Motor neuron (in vitro differentiated cells): ENCODE measurements at regions not wholly inside any gene's neighbourhood (a gene's known extent, or its start where the extent isn't known, plus 50 kb on each side); places are given as distances from the start of the nearest gene placed in this dataset.

Experiments used
- ATAC-seq, 8 experiments: fragments of 200-7000 bp; cut with Tn5 transposase; replicated peaks in 6 of 8; 2 replicates each; pipeline ENCODE4 v1.8.0; 2021; ENCODE audit warnings: mild to moderate bottlenecking in 8 of 8, moderate library complexity in 8 of 8
- H3K27ac ChIP-seq, 2 donors: fragments of 250-450 bp; sonication (Bioruptor Pico); 2 replicates each; pipeline ENCODE4 v1.9.0; 2021; ENCODE audit warnings: antibody characterized with exemption in 2 of 2, mild to moderate bottlenecking in 2 of 2, moderate library complexity in 1 of 2
- H3K4me1 ChIP-seq, 2 donors: fragments of 250-450 bp; sonication (Bioruptor Pico); replicated peaks in 1 of 2; 2 replicates each; pipeline ENCODE4 v1.6.1; 2021; ENCODE audit warnings: antibody characterized with exemption in 2 of 2, mild to moderate bottlenecking in 2 of 2, moderate library complexity in 1 of 2
- H3K4me3 ChIP-seq, 5 donors: fragments of 250-450 bp; sonication (Bioruptor Pico); 2 replicates each; pipeline ENCODE4 v1.9.0; 2021; ENCODE audit warnings: antibody characterized with exemption in 5 of 5, mild to moderate bottlenecking in 5 of 5, moderate library complexity in 4 of 5
- WGBS, 10 experiments: fragments of 450-650 bp; shearing (Covaris generic); methylation state at CpG; one replicate each; pipeline ENCODE4 v1.0.0; 2022; 5-methylcytosine and 5-hydroxymethylcytosine counted together
- in situ Hi-C, 9 experiments: fragments of 400-800 bp; cut with MboI; loops; one replicate each; pipeline ENCODE4 v1.15.0; 2021; ENCODE audit warnings: low sequenced_read_pairs in 9 of 9, low pct_unique_long_range_greater_than_20kb in 2 of 9; ENCODE audit not compliant: unreplicated experiment in 9 of 9

DNA sequence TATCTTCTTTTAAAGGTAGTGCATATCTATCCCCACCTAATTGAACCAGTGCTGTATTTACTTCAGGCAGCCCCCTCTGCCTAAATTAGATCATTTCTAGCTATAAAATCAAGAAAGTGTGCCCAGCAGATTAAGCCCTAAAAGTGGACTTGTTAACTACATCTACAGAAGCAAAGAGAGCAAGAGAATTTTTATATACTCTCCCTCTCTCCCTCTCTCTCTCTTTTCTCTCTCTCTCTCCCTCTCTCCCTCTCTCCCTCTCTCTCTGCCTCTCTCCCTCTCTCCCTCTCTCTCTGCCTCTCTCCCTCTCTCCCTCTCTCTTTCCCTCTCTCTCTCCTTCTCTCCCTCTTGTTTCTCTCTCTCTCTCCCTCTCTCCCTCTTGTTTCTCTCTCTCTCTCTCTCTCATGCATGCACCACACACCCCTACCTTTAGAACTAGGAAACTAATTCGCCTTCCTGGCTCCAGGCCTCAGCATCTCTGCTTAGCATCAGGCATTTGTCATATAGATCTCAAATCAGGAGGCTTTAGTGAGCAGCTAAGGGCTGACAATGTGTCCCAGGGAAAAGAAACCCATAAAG is 71.4 kb downstream of the FOXA2 start:
- no peak for ATAC-seq

DNA sequence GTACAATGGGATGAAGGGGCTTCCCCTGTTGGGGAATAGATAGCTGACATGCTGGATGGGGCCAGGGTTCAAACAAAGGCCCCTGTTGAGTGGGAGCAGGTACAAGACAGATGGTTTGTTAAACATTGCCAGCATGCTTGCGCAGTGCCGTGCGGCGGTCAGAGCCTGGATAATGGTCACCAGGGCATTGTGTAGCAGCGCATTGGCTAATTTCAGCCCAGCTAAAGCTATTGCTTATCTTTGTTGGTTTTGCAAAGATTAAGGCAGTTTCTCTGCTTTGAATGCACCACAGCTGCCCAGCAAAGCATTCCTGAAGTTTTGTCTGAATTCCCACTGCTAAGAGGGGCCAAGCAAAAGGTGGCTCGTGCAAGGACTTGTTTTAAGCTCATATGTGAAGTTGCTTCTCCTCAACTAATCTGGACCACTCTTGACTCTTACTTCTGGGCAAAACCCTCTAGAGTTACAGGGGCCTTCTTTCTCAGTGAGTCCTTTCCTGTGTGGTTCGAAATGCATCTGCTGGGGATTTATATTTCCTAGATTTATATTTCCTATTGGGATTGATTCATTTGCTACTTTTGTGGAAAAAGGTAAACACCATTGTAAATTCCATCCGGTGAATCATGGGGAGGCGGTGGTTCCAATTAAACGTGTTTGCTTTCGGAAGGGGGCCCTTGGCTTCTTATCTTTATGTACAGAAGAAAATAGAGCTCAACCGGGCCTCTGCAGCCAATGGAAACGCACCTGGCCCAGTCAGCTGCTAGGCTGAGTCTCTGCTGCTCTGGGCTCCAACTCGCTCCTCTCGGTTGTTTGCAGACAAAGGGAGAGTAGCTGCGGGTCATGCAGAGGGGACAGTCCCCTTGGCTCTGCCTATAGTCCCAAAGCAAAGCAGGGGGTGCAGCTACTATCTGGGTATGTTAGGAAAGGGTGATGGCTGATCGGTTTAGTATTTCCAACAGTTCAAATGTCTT is 72.1 kb downstream of the FOXA2 start:
- peaks cover 0 to 18% of the 10 kb centered on the region in 2 donors for H3K4me1 ChIP-seq
- H3K27ac ChIP-seq = no peak overlapping the region
- peak in 5 of 8 experiments; percentile 38 to 84 (median 55) for ATAC-seq
- no peak overlapping the region for H3K4me3 ChIP-seq
- 3 to 48% (median 40%) methylated on average over 1 to 16 of the region's 17 CpGs for WGBS, 10 experiments
- in situ Hi-C loops = no loop called here

More for the DNA sequence above, 71.4 kb downstream of the FOXA2 start:
- Histone ChIP-seq H3K27ac (no peak overlapping the region), H3K4me3 (no peak overlapping the region), H3K4me1 (peaks cover 0 to 18% of the 10 kb centered on the region in 2 donors)
- WGBS, 10 experiments = 0 to 100% methylated on average over 1 of the region's 1 CpG; no CpG with 5 or more reads in 8 of the 10 experiments
- in situ Hi-C loops = no loop called here

DNA sequence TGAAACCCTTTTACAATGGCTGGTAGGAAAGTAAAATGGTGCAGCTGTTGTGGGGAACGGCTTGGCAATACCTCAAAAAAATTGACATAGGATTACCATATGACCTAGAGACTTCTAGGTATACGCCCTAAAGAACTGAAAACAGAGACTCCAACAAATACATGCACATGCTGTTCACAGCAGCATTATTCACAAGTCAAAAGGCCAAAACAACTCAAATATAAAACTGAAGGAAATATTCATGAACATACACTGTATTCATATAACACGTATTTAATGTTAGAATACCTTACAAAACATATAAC is 74.6 kb downstream of the FOXA2 start:
- WGBS, 10 experiments = 0 to 100% (median 73%) methylated on average over 1 to 3 of the region's 3 CpGs; no CpG with 5 or more reads in 1 of the 10 experiments

DNA sequence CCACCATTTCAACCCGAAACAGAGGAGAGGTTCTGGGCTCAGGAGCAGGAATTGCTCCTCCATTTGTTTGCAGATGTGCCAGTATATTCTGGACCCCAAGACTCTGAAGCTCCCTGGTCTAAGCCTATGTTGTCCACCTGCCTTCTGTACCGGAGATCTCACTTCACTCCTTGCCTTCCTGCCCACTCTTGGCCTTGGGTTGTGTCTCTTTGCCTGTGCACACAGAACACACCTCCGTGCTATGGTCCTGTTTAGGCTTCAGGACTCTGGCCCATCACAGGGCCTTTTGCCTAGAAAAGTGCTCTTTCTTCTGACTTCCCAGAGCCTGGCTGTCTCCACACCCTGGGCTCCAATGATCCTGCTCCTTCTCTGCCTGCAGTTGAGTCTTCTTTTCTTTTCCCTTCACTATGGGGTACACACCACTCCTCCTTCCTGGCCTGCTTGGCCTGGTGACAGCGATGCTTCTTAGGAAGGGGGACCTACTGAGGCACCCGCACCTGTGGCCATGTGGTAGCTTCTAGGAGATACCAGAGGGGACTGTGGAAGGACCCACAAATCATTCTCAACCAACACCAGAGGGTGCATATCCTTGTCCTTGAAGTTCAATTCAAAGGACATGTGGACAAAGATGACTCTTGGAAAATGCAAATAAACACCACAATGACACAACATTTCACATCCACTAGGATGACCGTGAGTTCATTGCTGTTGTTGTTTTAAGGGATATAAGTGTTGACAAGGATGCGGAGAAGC is 75.1 kb downstream of the FOXA2 start:
- Histone ChIP-seq H3K4me3 (no peak overlapping the region), H3K4me1 (peaks cover 0 to 18% of the 10 kb centered on the region in 2 donors), H3K27ac (no peak overlapping the region)
- peak in 1 of 8 experiments; percentile 36 for ATAC-seq
- WGBS, 10 experiments = 0 to 100% (median 90%) methylated on average over 1 to 6 of the region's 7 CpGs; no CpG with 5 or more reads in 1 of the 10 experiments
- in situ Hi-C loops = no loop called here

More for the DNA sequence above, 74.6 kb downstream of the FOXA2 start:
- peaks cover 0 to 18% of the 10 kb centered on the region in 2 donors for H3K4me1 ChIP-seq
- in situ Hi-C loops = no loop called here
- ATAC-seq = peak in 2 of 8 experiments; percentile 67 to 88
- no peak overlapping the region for H3K27ac ChIP-seq
- no peak overlapping the region for H3K4me3 ChIP-seq

DNA sequence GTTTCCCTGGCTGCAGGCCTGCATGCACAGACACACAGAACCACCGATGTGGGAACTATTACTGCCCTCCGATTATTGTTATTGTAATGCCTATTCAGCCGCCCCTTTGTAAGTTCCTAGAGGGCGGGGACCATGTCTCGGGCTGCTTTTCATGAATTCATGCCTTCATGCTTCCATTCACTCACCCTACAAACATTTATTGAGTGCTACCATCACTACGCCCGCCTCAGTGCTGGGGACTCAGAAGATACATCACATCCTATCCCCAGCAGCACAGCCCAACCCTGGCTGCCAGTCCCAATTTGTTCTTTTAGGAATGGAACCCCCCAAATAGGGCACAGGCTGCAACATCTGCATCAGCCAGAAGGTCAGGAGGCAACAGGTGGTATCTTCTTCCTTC is 75.9 kb downstream of the FOXA2 start:
- in situ Hi-C loops = no loop called here
- Histone ChIP-seq H3K4me3 (no peak overlapping the region), H3K27ac (no peak overlapping the region), H3K4me1 (peaks cover 0 to 16% of the 10 kb centered on the region in 2 donors)
- WGBS, 10 experiments = 5 to 80% (median 41%) methylated on average over 1 to 7 of the region's 7 CpGs; no CpG with 5 or more reads in 1 of the 10 experiments
- ATAC-seq = peak in 3 of 8 experiments; percentile 17 to 48 (median 46)

DNA sequence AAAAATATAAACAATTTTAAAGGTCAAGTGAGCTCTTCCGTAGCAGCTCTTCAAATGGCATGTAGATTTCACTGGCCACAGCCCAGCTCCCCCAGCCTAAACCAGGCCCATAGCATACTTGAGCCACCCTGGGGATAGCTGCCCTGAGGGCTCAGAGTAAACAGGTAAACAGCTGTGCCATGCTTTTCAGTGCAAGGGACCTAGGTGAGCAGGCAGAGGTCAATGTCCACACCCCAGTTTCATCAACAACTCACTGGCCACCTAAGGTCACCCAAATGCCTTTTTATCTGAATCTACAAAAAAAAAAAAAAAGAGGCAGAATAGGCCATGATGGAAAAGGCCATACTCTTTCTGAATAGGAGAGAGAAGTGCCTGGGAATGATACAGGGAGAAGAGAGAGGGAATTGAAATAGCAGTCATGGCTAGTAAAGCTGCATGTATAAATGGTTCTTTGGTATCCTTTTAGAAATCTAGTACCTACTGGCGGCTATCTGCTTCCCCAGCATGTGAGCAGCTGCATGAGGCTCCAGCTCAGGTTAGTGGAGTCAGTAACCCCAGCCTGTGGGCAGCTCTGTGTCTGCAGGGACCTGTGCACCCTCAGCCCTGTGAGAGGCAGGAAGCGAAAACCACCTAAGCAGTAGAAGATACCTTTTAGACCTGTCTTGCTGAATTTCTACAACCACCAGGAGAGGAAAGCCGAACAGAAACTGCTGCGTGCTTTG is 77.0 kb downstream of the FOXA2 start:
- no peak overlapping the region for H3K4me3 ChIP-seq
- in situ Hi-C loops = no loop called here
- ATAC-seq = no peak
- H3K4me1 ChIP-seq = peaks cover 0 to 13% of the 10 kb centered on the region in 2 donors
- H3K27ac ChIP-seq = no peak overlapping the region
- 22 to 100% (median 89%) methylated on average over 1 to 5 of the region's 5 CpGs; no CpG with 5 or more reads in 1 of the 10 experiments for WGBS, 10 experiments

DNA sequence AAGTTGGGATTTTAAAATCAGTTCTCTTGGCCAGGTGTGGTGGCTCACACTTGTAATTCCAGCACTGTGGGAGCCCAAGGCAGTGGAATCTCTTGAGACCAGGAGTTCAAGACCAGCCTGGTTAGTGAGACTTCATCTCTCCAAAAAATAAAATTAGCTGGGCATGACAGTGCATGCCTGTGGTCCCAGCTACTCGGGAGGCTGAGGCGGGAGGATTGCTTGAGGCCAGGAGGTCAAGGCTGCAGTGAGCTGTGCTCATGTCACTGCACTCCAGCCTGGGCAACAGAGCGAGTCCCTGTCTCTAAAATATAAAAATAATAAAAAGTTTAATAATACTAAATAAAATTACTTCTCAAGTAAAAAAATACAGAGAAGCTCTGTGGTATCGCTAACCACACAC is 77.5 kb downstream of the FOXA2 start:
- ATAC-seq = no peak
- in situ Hi-C loops = no loop called here
- no peak overlapping the region for H3K4me3 ChIP-seq
- H3K27ac ChIP-seq = no peak overlapping the region
- H3K4me1 ChIP-seq = peaks cover 0 to 11% of the 10 kb centered on the region in 2 donors
- WGBS, 10 experiments = 25 to 83% (median 64%) methylated on average over 1 to 3 of the region's 4 CpGs; no CpG with 5 or more reads in 2 of the 10 experiments

DNA sequence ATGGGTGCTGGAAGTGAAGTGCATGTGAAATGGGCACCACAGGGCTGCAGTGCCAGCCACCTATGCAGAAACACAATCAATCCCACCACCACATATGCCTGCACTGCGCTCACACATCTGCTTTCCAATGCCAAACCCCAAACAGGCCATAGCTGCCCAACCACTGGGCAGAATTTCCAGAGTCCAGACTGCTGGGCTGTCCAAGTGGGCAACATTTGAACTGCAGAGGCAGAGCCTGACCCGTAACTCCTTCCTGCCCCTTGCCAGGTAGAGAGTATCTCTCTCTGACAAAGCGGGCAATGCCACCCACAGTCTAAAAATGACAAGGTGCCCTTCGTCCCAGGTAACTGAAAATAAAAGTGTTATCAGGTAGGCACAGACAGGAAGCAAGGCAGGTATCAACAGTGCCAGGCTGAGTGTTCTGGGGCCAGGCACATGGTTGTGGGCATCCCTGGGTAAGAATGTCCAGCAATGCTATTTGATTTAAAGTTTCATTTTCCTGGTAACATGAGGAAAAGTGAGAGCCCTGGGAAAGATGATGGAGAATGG is 79.5 kb downstream of the FOXA2 start:
- WGBS, 10 experiments = 37 to 100% (median 100%) methylated on average over 1 to 3 of the region's 4 CpGs; no CpG with 5 or more reads in 7 of the 10 experiments
- Histone ChIP-seq H3K27ac (no peak overlapping the region), H3K4me1 (peaks cover 0 to 8% of the 10 kb centered on the region in 2 donors), H3K4me3 (no peak overlapping the region)
- in situ Hi-C loops = no loop called here
- ATAC-seq = no peak

DNA sequence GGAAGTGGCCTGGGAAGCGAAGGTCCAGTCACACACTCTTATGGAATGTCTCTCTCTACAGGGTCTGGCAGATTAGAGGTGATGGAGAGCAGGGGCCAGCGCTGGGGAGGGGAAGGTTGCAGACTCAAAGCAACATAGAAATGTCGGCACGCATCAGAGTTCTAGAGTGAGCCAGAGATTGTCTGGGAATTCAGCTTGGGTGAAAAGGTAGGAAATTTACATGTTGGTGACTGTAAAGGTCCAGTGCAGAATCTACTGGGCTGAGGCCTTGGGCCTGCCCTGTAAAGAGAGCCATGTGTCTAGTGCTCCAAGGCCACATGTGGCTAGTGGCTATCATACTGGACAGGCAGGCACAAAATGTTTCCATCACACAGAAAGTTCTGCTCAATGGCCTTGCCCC is 80.8 kb downstream of the FOXA2 start:
- in situ Hi-C loops = no loop called here
- 90 to 100% (median 90%) methylated on average over 1 to 4 of the region's 4 CpGs; no CpG with 5 or more reads in 7 of the 10 experiments for WGBS, 10 experiments
- ATAC-seq = no peak

DNA sequence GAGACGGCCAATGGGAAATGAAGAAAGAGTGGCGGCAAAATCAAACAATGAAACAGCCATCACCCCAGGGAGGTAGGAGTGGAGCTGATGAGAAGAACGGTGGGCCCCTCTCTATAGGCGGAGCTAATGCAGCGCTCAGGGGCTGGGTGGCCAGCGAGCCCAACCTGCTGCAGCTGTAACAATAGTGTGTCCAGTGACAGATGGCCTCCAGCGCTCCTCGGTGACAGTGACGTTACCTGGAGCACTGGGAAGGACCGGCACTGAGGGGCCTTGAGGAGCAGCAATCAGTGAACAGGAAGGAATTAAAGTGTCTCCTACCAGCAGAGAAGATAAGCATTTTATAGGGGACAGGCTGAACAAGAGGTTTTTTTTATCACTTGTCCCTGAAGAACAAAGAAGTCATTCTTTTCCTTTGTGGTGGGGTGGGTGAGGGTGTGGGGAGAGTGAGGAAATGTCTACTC is 81.6 kb downstream of the FOXA2 start:
- 30 to 86% (median 57%) methylated on average over 1 to 10 of the region's 10 CpGs; no CpG with 5 or more reads in 1 of the 10 experiments for WGBS, 10 experiments
- in situ Hi-C loops = no loop called here
- peak in 2 of 8 experiments; percentile 57 to 72 for ATAC-seq

More for the DNA sequence above, 80.8 kb downstream of the FOXA2 start:
- Histone ChIP-seq H3K27ac (no peak overlapping the region), H3K4me1 (peaks cover 0 to 8% of the 10 kb centered on the region in 2 donors), H3K4me3 (no peak overlapping the region)

DNA sequence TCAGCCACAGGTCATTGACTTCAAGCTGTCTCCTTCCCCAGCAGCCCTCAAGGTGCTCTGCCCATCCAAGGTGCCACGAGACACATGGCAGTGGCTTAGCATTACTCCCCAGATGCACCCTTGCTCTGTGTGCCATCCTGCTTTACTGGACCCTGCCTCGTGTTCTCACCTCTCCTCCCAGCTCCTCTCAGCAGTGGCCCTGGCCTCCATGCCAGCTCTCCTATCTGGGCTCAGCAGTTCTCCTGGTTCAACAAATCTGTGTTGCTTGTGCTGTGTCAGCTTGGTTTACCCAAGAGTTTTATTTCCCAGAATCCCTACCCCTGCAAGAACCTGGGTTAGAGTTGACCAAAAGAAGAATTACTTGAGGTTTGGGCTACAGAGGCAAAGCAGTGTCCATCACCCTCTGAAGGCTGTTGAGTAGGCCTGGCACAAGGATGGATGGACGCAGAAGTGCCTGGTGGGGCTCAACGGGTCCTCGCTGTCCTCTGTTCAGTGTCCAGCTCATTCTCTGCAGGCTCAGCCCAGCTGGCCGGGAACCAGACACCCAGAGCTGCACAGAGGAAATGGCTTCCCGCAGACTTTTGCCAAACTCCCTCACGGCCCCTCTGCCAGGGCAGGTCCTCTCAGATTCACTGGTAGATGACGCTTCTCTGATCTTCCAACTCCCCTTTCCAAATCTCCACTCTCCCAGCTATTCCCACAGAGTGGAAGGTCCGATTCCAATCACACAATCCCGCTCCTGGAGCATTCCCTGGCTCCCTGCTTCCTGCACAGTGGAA is 82.6 kb downstream of the FOXA2 start:
- in situ Hi-C loops = no loop called here
- no peak overlapping the region for H3K27ac ChIP-seq
- no peak overlapping the region for H3K4me3 ChIP-seq
- no peak for ATAC-seq
- 0 to 95% (median 53%) methylated on average over 1 to 11 of the region's 11 CpGs; no CpG with 5 or more reads in 2 of the 10 experiments for WGBS, 10 experiments
- peaks cover 0 to 8% of the 10 kb centered on the region in 2 donors for H3K4me1 ChIP-seq

More for the DNA sequence above, 81.6 kb downstream of the FOXA2 start:
- H3K27ac ChIP-seq = no peak overlapping the region
- no peak overlapping the region for H3K4me3 ChIP-seq
- peaks cover 0 to 8% of the 10 kb centered on the region in 2 donors for H3K4me1 ChIP-seq
